A172 (cell line): ENCODE measurements at regions not wholly inside any gene's neighbourhood (a gene's known extent, or its start where the extent isn't known, plus 50 kb on each side); places are given as distances from the start of the nearest gene placed in this dataset.
A peak's percentile ranks its signal among the peaks of the same experiment; 100 is the strongest.

Experiments
- DNase-seq: peaks from one replicate; pipeline ENCODE4 v3.0.0-alpha.2; 2015; ENCODE audit warnings: low spot score

- DNase-seq: no peak
These were observed 373.5 kb upstream of the OR4E1 start for GRCh38 chr14:22047115-22047514.

GRCh38 chr14:22046063-22046462 is 372.4 kb upstream of the OR4E1 start:
- DNase-seq: no peak

GRCh38 chr14:22044193-22044592 is 370.6 kb upstream of the OR4E1 start:
- DNase-seq: no peak

- DNase-seq: no peak
These were observed 367.1 kb upstream of the OR4E1 start for GRCh38 chr14:22040781-22041125.

GRCh38 chr14:22039938-22040780 is 366.5 kb upstream of the OR4E1 start:
- peak; percentile 10 for DNase-seq

GRCh38 chr14:22036541-22037239 is 363.1 kb upstream of the OR4E1 start:
- DNase-seq: no peak

GRCh38 chr14:22026527-22026926 is 352.9 kb upstream of the OR4E1 start:
- DNase-seq: no peak

- no peak for DNase-seq
These were observed 352.3 kb upstream of the OR4E1 start for GRCh38 chr14:22025879-22026278.

- no peak for DNase-seq
These were observed 350.5 kb upstream of the OR4E1 start for GRCh38 chr14:22024137-22024536.

- DNase-seq: no peak
These were observed 345.3 kb upstream of the OR4E1 start for GRCh38 chr14:22018890-22019289.

GRCh38 chr14:22012452-22012851 is 338.8 kb upstream of the OR4E1 start:
- no peak for DNase-seq

- no peak for DNase-seq
These were observed 337.6 kb upstream of the OR4E1 start for GRCh38 chr14:22011253-22011642.

- no peak for DNase-seq
These were observed 337.1 kb upstream of the OR4E1 start for GRCh38 chr14:22010545-22011252.

GRCh38 chr14:22008766-22009165 is 335.1 kb upstream of the OR4E1 start:
- no peak for DNase-seq

- no peak for DNase-seq
These were observed 334.3 kb upstream of the OR4E1 start for GRCh38 chr14:22007784-22008412.

- DNase-seq: no peak
These were observed 333.7 kb upstream of the OR4E1 start for GRCh38 chr14:22007363-22007762.

- no peak for DNase-seq
These were observed 329.8 kb upstream of the OR4E1 start for GRCh38 chr14:22003461-22003860.

- no peak for DNase-seq
These were observed 329.3 kb upstream of the OR4E1 start for GRCh38 chr14:22002860-22003284.

GRCh38 chr14:21999402-21999801 is 325.8 kb upstream of the OR4E1 start:
- no peak for DNase-seq

- DNase-seq: no peak
These were observed 323.7 kb upstream of the OR4E1 start for GRCh38 chr14:21997300-21997699.

GRCh38 chr14:21995332-21995731 is 321.7 kb upstream of the OR4E1 start:
- no peak for DNase-seq

GRCh38 chr14:21993837-21994236 is 320.2 kb upstream of the OR4E1 start:
- no peak for DNase-seq
